PC-9 (cell line): ENCODE measurements at regions not wholly inside any gene's neighbourhood (a gene's known extent, or its start where the extent isn't known, plus 50 kb on each side); places are given as distances from the start of the nearest gene placed in this dataset.

ENCODE experiments used
- EZH2 ChIP-seq: fragments of 200-600 bp; sonication (generic); IDR thresholded peaks from 2 replicates; pipeline ENCODE4 v1.8.0; 2017; ENCODE audit warnings: antibody characterized with exemption, low read depth
- TF ChIP-seq, protein P1 (sequence below): fragments of 200-600 bp; sonication (generic); conservative IDR thresholded peaks from 2 replicates; pipeline ENCODE4 v1.6.1; 2017; ENCODE audit warnings: mixed run types, antibody characterized with exemption, mild to moderate bottlenecking, moderate library complexity

DNA sequence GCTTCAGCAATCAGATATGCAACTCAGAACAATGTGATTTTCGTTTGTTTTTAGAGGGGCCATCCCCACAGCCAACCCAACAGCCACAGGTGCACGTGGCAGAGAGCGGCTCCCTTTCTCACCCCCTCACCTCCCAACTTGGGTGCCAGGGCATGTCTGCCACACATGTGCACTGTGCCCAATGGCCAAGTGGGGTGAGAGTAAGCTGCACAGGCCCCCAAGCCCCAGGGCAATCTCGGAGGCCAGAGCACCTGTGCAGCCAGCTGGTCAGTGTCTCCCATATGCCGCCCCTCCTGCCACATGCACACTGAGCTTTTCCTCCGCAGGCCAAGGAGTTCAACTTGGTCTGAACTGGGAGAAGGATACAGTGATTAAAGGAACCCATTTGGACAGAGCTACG is 1130.2 kb downstream of the DSC3 start:
- TF ChIP-seq, protein P1, sequence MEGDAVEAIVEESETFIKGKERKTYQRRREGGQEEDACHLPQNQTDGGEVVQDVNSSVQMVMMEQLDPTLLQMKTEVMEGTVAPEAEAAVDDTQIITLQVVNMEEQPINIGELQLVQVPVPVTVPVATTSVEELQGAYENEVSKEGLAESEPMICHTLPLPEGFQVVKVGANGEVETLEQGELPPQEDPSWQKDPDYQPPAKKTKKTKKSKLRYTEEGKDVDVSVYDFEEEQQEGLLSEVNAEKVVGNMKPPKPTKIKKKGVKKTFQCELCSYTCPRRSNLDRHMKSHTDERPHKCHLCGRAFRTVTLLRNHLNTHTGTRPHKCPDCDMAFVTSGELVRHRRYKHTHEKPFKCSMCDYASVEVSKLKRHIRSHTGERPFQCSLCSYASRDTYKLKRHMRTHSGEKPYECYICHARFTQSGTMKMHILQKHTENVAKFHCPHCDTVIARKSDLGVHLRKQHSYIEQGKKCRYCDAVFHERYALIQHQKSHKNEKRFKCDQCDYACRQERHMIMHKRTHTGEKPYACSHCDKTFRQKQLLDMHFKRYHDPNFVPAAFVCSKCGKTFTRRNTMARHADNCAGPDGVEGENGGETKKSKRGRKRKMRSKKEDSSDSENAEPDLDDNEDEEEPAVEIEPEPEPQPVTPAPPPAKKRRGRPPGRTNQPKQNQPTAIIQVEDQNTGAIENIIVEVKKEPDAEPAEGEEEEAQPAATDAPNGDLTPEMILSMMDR: no peak
- TF ChIP-seq EZH2: no peak
